ENCODE measurements at regions not wholly inside any gene's neighbourhood (a gene's known extent, or its start where the extent isn't known, plus 50 kb on each side); places are given as distances from the start of the nearest gene placed in this dataset.
A peak's percentile ranks its signal among the peaks of the same experiment; 100 is the strongest.

- H2AFZ ChIP-seq (ENCODE audit: low read length), result no peak overlapping the region
- TF ChIP-seq CTCF (conservative IDR thresholded peaks at IDR 0.05 in 1 of 2, IDR thresholded peaks at IDR 0.05 in 1 of 2; ENCODE audit: low read depth in 1 of 2, low read length in 2 of 2) (no peak), EZH2 (IDR thresholded peaks at IDR 0.05; ENCODE audit: low read length, missing control alignments) (no peak)
- no peak overlapping the region for H3K4me2 ChIP-seq (ENCODE audit: extremely low read depth, insufficient read depth, low read length)
- H3K9ac ChIP-seq (ENCODE audit: insufficient read depth, low read length), result no peak overlapping the region
- H3K79me2 ChIP-seq (ENCODE audit: control insufficient read depth, insufficient read depth, low read length), result no peaks in the 10 kb centered on the region
- no peaks in the 10 kb centered on the region for H4K20me1 ChIP-seq (ENCODE audit: control insufficient read depth, extremely low read depth, insufficient read depth, low read length)
- H3K27ac ChIP-seq (ENCODE audit: insufficient read depth, low read length), result no peak overlapping the region
- H3K36me3 ChIP-seq (ENCODE audit: control insufficient read depth, insufficient read depth, low read length), result no peaks in the 10 kb centered on the region
- peak; percentile 51 to 83 for DNase-seq (ENCODE audit: low read depth in 2 of 2)
- H3K27me3 ChIP-seq (ENCODE audit: control insufficient read depth, insufficient read depth, low read length), result no peaks in the 10 kb centered on the region
- no peak overlapping the region for H3K4me3 ChIP-seq (replicated peaks in 1 of 4; ENCODE audit: control extremely low read depth in 1 of 4, insufficient read depth in 1 of 4, low read depth in 3 of 4, low read length in 4 of 4)
- H3K4me1 ChIP-seq (ENCODE audit: control insufficient read depth, extremely low read depth, insufficient read depth, low read length), result no peaks in the 10 kb centered on the region
- no peaks in the 10 kb centered on the region for H3K9me3 ChIP-seq (ENCODE audit: control insufficient read depth, insufficient read depth, low read depth, low read length)
These were observed 283.7 kb downstream of the CSNK1G3 start for GRCh38 chr5:123795688-123796087.

GRCh38 chr5:123790226-123790625 lies 278.2 kb downstream of the CSNK1G3 start:
- TF ChIP-seq EZH2 (IDR thresholded peaks at IDR 0.05; ENCODE audit: low read length, missing control alignments) (no peak), CTCF (conservative IDR thresholded peaks at IDR 0.05 in 1 of 2, IDR thresholded peaks at IDR 0.05 in 1 of 2; ENCODE audit: low read depth in 1 of 2, low read length in 2 of 2) (no peak)
- no peak overlapping the region for H3K4me3 ChIP-seq (replicated peaks in 1 of 4; ENCODE audit: control extremely low read depth in 1 of 4, insufficient read depth in 1 of 4, low read depth in 3 of 4, low read length in 4 of 4)
- no peaks in the 10 kb centered on the region for H3K79me2 ChIP-seq (ENCODE audit: control insufficient read depth, insufficient read depth, low read length)
- no peaks in the 10 kb centered on the region for H3K36me3 ChIP-seq (ENCODE audit: control insufficient read depth, insufficient read depth, low read length)
- H4K20me1 ChIP-seq (ENCODE audit: control insufficient read depth, extremely low read depth, insufficient read depth, low read length), result no peaks in the 10 kb centered on the region
- H2AFZ ChIP-seq (ENCODE audit: low read length), result no peak overlapping the region
- H3K9me3 ChIP-seq (ENCODE audit: control insufficient read depth, insufficient read depth, low read depth, low read length), result no peaks in the 10 kb centered on the region
- no peak overlapping the region for H3K9ac ChIP-seq (ENCODE audit: insufficient read depth, low read length)
- no peak overlapping the region for H3K27ac ChIP-seq (ENCODE audit: insufficient read depth, low read length)
- H3K4me1 ChIP-seq (ENCODE audit: control insufficient read depth, extremely low read depth, insufficient read depth, low read length), result no peaks in the 10 kb centered on the region
- H3K27me3 ChIP-seq (ENCODE audit: control insufficient read depth, insufficient read depth, low read length), result no peaks in the 10 kb centered on the region
- H3K4me2 ChIP-seq (ENCODE audit: extremely low read depth, insufficient read depth, low read length), result no peak overlapping the region
- DNase-seq (ENCODE audit: low read depth in 2 of 2), result no peak

- peaks cover 3% of the 10 kb centered on the region for H3K4me1 ChIP-seq (ENCODE audit: control insufficient read depth, extremely low read depth, insufficient read depth, low read length)
- H2AFZ ChIP-seq (ENCODE audit: low read length), result no peak overlapping the region
- no peaks in the 10 kb centered on the region for H3K27me3 ChIP-seq (ENCODE audit: control insufficient read depth, insufficient read depth, low read length)
- no peaks in the 10 kb centered on the region for H4K20me1 ChIP-seq (ENCODE audit: control insufficient read depth, extremely low read depth, insufficient read depth, low read length)
- H3K4me3 ChIP-seq (replicated peaks in 1 of 4; ENCODE audit: control extremely low read depth in 1 of 4, insufficient read depth in 1 of 4, low read depth in 3 of 4, low read length in 4 of 4), result no peak overlapping the region
- no peaks in the 10 kb centered on the region for H3K36me3 ChIP-seq (ENCODE audit: control insufficient read depth, insufficient read depth, low read length)
- no peak for DNase-seq (ENCODE audit: low read depth in 2 of 2)
- H3K9ac ChIP-seq (ENCODE audit: insufficient read depth, low read length), result no peak overlapping the region
- H3K27ac ChIP-seq (ENCODE audit: insufficient read depth, low read length), result no peak overlapping the region
- H3K79me2 ChIP-seq (ENCODE audit: control insufficient read depth, insufficient read depth, low read length), result no peaks in the 10 kb centered on the region
- H3K4me2 ChIP-seq (ENCODE audit: extremely low read depth, insufficient read depth, low read length), result no peak overlapping the region
- no peaks in the 10 kb centered on the region for H3K9me3 ChIP-seq (ENCODE audit: control insufficient read depth, insufficient read depth, low read depth, low read length)
- TF ChIP-seq EZH2 (IDR thresholded peaks at IDR 0.05; ENCODE audit: low read length, missing control alignments) (no peak), CTCF (conservative IDR thresholded peaks at IDR 0.05 in 1 of 2, IDR thresholded peaks at IDR 0.05 in 1 of 2; ENCODE audit: low read depth in 1 of 2, low read length in 2 of 2) (no peak)
These were observed 275.7 kb downstream of the CSNK1G3 start for GRCh38 chr5:123787635-123788034.

All from fibroblast of lung (primary cell).